GM19397 (cell line): ENCODE measurements at regions not wholly inside any gene's neighbourhood (a gene's known extent, or its start where the extent isn't known, plus 50 kb on each side); places are given as distances from the start of the nearest gene placed in this dataset.
"Not testable (repeated sequence)": the region's sequence is repeated elsewhere in the genome, so short reads cannot be mapped to it uniquely, and the experiment has no call there.

ENCODE experiments used
- ATAC-seq: cut with Tn5 transposase; IDR thresholded peaks from one replicate; pipeline ENCODE4 v1.9.1; 2021; ENCODE audit warnings: mild to moderate bottlenecking, moderate library complexity; ENCODE audit not compliant: unreplicated experiment

DNA sequence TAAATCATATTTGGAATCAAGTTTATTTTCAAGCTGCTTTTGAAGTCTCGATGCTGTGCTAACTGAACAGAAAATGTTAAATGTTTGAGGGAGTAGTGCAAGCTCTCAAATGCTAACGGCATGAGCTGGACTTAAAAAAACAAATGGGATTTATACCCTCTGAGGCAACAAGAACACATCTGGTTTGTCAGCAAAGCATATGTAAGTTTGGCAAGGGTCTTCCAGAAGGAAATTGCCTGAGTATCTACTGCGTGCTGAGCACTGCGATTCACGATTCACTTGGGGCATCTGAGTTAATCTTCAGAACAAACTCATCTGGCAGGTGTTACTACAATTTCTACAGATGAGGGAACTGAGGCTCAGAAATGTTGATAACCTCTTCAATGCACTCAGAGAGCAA, 98.4 kb upstream of the C9orf72 start:
- no peak for ATAC-seq

- ATAC-seq, result no peak
Observed at GRCh38 chr9:27672718-27673117, 99.4 kb upstream of the C9orf72 start.

GRCh38 chr9:27673641-27674040, 100.4 kb upstream of the C9orf72 start:
- ATAC-seq, result no peak

DNA sequence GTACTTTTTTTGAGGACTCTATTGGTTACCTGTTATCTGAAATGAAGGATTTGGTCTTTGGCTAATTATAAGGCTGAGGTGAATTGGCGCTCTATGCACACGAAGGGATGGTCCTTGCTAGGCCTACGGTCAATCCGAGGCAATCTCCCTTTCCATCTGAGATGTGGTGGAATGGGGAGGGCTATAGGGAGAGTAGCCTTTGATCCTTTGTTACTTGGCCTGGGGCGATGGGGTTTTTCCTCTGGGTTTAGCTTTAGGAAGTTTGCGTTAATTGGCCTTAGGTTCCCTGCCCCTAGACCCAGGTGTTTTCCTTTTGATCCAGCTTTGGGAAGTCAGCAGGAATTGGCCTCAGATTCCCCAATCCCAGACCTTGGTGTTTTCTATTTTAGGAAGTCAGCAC, 102.1 kb upstream of the C9orf72 start:
- ATAC-seq, result no peak

- ATAC-seq, result no peak
Observed at GRCh38 chr9:27676827-27677226, 103.5 kb upstream of the C9orf72 start.

GRCh38 chr9:27679338-27679737, 106.1 kb upstream of the C9orf72 start:
- ATAC-seq, result no peak

DNA sequence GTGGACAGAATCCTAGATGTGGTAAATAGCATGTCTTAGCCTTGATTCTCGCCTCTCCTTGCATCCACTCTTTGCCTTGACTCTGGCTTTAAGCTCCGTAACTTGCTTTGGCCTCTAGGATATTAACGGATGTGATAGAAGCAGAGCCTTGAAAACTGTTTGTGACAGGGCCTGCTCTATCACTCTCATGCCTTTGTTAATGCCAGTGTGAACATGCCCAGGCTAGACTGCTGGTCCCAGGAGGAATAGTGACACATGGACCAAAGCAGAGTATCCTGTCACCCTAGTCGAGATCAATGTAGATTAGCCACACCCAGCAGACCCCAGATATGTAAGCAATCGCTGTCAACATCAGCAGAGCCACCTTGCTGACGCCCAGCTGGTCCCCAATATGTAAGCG, 109.9 kb upstream of the C9orf72 start:
- no peak for ATAC-seq

DNA sequence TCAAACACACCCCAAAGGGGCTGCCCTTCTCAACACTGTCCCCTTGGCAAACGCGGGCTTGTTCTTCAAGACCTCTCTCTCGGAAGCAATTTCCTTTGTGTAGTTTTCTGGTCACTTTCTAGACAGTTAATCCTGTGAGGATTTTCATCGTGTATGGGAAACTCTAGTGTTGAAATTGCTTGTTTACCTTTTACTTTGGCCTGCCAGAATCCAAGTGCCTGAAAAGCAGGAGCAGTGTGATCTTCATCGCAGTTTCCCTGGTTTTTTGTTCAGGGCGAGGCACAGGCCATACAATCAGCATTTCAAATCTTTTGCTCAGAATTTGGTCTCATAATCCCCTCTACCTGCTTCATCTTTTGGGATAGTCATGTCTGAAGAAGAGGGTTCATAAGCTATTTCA, 115.7 kb upstream of the C9orf72 start:
- ATAC-seq, result no peak

- not testable (repeated sequence) for ATAC-seq
Observed at GRCh38 chr9:27690816-27691215, 117.5 kb upstream of the C9orf72 start.

GRCh38 chr9:27699621-27700020, 126.3 kb upstream of the C9orf72 start:
- no peak for ATAC-seq

- ATAC-seq, result no peak
Observed at GRCh38 chr9:27701016-27701415, 127.7 kb upstream of the C9orf72 start.

DNA sequence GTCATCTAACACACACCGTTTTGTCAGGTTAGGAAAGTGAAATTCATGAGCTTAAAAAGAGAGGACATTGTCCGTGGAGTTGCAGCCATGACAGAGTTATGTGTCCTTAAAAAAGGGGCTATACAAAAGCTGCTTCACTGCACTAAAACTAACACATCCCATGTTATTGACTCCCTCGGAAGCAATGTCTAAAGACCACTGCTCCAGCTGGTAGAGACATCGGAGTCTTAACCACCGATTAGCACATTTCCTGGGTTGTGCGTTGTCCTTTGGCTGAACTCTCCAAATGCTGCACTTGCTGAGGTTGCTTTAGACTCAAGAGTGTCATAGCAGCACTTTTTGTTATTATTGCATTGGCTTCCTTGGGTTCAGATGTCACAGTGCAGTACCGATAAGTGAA, 128.3 kb upstream of the C9orf72 start:
- no peak for ATAC-seq

- ATAC-seq, result no peak
Observed at GRCh38 chr9:27703216-27703980, 130.1 kb upstream of the C9orf72 start.

- no peak for ATAC-seq
Observed at GRCh38 chr9:27711241-27711640, 138.0 kb upstream of the C9orf72 start.

DNA sequence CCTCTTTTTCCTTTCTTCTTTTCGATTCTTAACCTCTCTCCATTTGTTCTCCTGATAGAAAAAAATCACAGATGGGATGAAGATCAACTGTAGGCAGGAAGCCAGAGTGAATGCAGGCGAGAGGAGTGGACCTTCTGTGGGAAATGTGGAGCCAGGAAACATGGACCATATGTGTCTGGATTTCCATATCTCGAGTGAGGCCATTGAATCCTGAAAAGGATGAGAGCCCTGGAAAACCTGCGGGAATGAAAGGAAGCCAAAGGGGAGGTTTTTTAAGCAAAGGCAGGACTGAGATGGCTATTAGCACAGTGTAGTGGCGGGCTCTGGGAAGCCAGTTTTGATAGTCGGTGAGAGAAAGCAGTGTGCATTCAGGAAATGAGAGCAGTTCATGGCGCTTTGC, 139.5 kb upstream of the C9orf72 start:
- ATAC-seq, result no peak

- no peak for ATAC-seq
Observed at GRCh38 chr9:27714388-27714787, 141.1 kb upstream of the C9orf72 start.

DNA sequence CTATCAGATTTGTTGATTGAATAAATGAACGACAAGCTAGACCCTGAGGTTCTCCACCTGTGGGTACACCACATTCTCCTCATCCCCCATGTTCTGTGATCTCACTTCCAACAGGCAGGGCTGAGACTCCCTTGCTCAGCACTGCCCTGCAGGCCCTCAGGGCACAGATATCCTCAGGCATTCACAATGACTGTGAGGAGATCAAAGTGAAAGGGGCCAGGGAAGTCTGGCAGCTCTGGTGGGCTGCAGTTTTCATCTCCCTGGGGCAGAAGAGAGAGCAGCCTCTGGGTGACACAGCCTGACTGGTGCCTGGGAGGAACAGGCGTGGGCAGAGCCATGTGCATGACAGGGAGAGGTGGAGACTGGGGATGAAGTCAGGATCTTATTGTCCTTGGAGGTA, 142.4 kb upstream of the C9orf72 start:
- no peak for ATAC-seq

DNA sequence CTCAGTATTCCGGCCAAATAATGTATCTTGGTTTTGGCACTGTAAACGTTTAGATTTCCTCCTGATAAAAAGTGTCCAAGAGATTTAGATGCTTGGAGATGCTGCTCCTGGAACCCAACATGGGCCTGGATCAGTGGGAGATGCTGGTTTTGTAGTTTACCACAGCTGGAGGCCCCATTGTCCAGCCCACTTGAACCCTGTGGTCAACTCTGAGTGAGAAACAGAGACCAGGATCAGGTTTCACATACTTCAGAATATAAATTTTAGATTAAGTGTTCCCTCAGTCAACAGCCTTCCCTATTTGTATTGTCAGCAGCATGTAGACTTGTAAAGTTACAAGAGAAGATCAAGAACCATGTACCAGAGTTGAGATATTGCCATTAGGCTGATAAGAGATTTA, 144.7 kb upstream of the C9orf72 start:
- no peak for ATAC-seq

DNA sequence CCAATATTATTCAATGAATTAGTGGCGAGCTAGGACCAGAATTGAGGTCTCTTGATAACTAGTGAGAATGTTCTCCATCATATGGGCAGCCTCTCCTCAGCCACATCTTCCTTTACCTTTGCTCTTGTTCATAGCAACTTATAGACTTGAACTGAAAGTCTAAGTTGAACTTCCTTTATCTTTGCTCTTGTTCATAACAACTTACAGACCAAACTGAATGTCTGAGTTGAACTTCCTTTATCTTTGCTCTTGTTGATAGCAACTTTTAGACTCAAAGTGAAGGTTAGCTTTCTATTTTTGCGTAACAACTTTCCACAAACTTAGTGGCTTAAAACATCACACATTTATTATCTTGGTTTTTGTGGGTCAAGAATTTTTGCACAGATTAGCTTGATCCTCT, 146.4 kb upstream of the C9orf72 start:
- no peak for ATAC-seq

- ATAC-seq, result no peak
Observed at GRCh38 chr9:27722866-27723265, 149.6 kb upstream of the C9orf72 start.

- peak; percentile 94 for ATAC-seq
Observed at GRCh38 chr9:27726244-27727081, 153.2 kb upstream of the C9orf72 start.

DNA sequence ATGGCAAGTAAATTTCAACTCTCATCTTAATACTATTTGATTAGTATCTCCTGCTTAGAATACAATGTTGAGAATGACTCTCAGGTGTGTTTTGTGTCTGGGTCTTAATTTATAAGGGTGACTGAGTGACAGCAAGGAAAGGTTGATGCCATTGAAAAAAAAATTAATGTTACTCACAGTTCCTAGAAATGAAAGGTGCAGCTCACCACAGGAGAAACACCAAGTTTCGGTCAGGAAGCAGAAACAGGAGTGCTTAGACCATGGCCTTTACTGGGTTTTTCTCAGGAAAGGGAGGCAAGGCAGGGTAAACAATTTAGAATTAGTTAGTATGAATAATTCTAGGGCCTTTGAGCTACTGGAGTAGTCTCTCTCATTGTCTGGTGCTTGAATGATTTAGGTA, 159.2 kb upstream of the C9orf72 start:
- no peak for ATAC-seq
